ENCODE measurements at regions not wholly inside any gene's neighbourhood (a gene's known extent, or its start where the extent isn't known, plus 50 kb on each side); places are given as distances from the start of the nearest gene placed in this dataset.

- DNase-seq, result no peak
These were observed 152.6 kb upstream of the B3GAT1 start for GRCh38 chr11:134564472-134565200.

DNA sequence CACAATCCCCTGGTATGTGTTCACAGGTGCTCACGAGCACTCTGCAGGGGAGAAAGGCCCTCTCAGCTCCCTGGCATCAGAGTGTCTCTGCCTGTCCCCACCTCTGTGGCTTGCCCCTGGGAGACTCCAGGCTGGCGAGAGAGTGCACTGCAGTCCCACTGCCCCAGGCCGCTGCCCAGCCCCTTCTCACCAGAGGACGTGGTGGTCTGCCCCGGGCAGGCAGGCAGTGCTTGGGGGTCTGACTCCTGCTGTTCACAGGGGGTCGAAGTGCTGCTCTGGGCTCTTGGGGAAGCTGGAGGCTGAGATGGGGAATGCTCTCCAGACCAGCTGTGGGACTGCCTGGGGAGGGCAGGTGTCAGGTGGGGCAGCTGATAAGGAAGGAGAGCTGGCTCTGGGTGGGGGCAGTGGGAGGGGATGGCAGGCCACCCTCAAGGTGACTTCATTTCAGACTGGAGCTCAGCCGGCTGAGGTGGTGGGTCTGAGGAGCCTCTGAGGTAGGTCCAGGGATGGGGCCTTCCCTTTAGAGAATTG lies 151.0 kb upstream of the B3GAT1 start:
- no peak for DNase-seq

- no peak for DNase-seq
These were observed 150.2 kb upstream of the B3GAT1 start for GRCh38 chr11:134562196-134562595.

GRCh38 chr11:134561331-134561720 lies 149.3 kb upstream of the B3GAT1 start:
- no peak for DNase-seq

- no peak for DNase-seq
These were observed 148.7 kb upstream of the B3GAT1 start for GRCh38 chr11:134560566-134561330.

DNA sequence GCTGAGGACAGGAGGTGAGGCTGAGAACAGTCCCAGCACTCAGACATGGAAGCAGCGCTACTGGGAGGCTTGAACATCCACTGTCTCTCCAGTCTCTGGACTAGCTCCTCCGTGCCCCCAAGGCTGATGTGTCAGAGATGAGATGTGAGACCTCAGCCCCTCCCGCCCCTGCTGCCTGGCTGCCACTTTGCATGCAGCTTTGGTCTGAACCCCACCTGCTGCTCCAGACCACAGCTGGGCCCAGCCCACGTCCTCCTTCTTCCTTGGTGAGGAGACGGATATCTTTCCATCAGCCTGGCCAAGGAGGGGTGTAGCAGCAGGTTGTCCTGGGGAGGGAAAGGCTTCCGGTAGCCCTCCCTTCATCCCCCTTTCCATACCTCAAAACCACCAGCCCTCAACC lies 148.0 kb upstream of the B3GAT1 start:
- no peak for DNase-seq

GRCh38 chr11:134559602-134559962 lies 147.5 kb upstream of the B3GAT1 start:
- no peak for DNase-seq

DNA sequence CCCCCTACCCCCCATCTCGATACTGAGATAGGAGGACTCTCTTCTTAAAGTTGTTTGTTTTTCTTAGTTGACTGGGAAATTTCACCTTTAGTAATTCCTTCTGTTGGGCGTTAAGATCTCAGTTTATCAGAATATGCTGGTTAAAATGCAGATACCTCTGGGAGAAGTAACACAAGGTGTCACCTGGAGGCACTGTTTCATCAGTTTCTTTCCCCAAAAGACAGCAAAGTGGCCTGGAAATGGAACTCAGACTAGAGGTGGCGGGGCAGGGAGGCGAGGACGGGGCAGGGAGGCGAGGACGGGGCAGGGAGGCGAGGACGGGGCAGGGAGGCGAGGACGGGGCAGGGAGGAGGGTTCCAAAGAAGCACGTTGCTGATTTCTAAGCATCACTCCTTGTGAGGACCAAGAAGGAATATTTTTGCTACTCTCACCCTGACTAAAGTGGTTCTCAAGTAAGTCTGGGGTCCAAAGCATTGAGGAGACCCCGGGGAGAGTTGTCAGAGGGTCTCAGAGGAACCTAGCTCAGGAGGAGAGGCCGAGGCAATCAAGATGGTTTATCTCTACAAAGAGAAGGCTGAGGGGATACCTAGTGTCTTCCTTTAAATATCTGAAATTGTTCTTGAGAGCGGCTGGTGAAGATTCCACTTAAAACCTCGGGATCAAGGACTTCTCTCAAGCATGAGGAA lies 147.0 kb upstream of the B3GAT1 start:
- DNase-seq, result no peak

DNA sequence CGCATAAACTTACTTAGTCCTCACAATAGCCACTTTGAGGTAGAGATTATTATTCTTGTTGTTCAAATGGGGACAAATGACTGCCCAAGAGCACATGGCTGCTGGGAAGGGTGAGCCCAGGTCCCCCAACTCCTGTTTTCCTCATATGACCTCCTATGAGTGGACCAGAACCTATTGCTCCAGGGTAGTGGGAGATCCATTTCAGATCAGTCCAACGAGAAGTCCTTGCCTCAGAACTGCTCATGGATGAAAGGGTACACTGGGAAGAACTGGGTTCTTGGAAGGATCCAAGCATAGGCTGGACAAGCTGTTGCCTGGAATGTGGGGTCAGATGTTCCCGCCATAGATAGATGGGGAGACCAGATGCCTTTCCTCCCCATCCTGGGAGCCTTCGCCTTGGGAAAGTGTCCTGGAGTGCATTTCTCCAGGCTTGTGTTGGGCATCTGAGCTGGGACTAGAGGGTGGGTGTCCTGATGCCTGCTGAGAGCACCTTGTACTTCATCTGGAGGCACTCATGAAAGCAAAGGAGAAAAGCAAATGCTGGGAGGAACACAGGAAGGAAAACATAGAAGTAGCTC lies 146.3 kb upstream of the B3GAT1 start:
- no peak for DNase-seq

DNA sequence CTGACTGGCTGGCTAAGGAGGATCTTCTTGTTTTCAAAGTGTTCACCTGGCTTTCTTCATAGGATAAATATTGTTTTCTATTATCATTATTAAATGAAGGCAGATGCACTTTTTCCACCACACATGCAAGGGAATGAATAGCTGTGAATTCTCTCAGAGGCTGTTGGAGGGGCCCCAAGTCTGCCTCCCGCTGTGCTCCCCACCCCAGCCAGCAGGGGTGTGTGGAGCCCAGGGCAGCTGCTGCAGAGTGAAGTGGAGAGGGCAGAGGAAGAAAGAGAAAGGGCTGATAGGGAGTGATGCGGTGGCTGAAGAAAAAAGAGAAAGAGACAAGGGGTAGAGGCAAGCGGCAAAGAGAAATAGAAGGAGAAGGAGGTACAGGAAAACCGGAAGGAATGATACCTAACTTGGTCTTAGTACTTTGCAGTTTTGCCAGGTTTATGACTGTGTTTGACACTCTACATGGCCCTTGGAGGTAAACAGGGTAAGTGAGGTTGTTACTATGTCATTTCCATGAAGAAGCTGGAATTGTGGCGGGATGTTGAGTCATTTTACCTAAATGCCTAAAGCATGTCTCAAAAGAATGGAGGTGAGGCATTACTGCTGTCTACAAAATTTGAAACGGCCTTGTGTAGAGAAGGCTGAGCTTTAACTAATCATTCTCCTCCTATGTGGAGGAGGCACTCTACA lies 145.7 kb upstream of the B3GAT1 start:
- DNase-seq, result no peak

DNA sequence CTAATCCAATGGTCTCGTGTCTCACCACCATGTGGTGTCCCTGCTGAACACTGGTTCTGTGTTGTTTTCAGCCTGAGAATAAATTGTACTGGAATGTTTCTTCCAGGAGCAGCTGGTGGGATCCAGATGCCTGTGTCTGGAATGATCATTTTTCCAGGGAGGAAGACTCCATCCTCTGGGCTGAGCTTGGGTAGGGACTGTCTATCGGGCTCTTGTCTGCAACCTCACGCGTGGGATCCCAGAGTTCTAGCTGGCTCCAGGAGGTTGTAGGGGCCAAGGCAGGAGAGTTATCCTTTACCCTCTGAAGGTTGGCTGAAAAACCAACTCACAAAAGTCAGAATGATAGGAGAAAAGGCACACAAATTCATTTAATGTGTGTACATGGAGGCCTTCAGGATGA lies 144.1 kb upstream of the B3GAT1 start:
- no peak for DNase-seq

GRCh38 chr11:134555510-134555909 lies 143.5 kb upstream of the B3GAT1 start:
- no peak for DNase-seq

- no peak for DNase-seq
These were observed 142.8 kb upstream of the B3GAT1 start for GRCh38 chr11:134554861-134555260.

DNA sequence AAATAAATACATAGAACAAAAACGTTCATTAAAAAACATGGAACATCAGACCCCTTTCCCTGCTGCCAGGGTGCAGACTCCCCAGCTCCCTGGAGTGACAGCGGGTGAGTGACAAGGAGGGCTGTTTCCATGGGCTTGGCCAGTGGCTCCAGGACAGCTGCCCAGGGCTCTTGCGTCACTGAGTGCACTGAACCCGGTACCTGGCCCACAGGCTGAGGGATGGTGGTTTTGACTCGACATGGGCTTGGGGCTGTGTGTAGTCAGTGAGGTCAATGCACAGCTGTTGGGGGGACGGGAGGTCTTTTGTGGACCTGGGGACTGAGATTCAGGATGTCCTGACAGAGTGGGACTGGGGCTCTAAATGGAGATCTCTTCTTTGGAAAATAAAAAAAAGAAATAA lies 142.1 kb upstream of the B3GAT1 start:
- DNase-seq, result no peak

DNA sequence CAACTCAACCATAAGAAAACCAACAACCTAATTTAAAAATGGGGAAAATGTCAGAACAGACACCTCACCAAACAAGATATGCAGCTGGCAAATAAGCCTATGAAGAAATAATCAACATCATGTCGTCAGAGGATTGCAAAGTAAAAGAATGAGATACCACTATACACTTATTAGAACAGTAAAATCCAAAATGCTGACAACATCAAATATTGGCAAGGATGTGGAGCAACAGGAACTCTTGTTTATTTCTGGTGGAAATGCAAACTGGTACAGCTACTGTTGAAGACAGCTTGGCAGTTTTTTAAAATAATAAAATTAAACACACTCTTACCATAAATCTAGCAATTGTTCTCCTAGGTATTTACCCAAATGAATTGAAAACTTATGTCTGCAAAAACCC lies 140.7 kb upstream of the B3GAT1 start:
- no peak for DNase-seq

DNA sequence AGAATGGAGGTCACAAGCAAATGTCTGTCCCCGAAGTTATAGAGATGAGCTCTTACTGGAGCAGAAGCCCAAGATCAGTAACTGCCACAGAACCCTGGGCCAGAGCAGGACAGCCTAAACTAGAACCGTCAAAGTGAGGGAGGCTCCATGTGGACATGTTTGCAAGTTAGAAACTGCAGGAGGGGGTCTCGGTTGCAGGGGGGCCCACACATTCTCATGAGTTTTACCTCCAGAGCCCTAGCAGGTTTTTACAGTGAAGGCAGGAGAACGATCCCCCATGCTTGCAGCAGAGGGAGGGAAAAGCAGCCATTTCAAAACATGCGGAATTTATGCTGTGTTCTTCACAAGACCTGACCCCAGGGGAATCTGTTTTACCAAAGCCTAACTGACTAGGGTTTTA lies 133.5 kb upstream of the B3GAT1 start:
- no peak for DNase-seq

- DNase-seq, result no peak
These were observed 132.2 kb upstream of the B3GAT1 start for GRCh38 chr11:134544095-134544815.

DNA sequence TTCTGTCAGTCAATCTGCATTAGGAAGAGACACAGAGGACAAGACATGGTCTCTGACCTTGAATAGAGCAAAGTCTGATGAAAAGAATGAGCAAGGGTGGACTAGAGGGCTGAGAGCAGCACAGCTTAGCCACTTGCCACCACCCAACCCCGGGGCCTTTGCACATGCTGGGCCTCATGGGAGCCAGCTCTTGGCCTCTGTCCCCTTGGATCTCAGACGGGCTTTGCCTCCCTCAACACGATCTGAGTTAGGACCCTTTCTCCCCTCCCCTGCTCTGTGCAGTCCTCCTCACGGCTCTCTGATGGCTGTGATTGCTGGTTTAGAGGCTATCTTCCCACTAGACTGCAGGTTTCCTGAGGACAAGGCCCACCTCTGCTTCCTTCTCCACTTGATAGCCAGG lies 131.6 kb upstream of the B3GAT1 start:
- no peak for DNase-seq

- DNase-seq, result no peak
These were observed 131.2 kb upstream of the B3GAT1 start for GRCh38 chr11:134543241-134543640.

DNA sequence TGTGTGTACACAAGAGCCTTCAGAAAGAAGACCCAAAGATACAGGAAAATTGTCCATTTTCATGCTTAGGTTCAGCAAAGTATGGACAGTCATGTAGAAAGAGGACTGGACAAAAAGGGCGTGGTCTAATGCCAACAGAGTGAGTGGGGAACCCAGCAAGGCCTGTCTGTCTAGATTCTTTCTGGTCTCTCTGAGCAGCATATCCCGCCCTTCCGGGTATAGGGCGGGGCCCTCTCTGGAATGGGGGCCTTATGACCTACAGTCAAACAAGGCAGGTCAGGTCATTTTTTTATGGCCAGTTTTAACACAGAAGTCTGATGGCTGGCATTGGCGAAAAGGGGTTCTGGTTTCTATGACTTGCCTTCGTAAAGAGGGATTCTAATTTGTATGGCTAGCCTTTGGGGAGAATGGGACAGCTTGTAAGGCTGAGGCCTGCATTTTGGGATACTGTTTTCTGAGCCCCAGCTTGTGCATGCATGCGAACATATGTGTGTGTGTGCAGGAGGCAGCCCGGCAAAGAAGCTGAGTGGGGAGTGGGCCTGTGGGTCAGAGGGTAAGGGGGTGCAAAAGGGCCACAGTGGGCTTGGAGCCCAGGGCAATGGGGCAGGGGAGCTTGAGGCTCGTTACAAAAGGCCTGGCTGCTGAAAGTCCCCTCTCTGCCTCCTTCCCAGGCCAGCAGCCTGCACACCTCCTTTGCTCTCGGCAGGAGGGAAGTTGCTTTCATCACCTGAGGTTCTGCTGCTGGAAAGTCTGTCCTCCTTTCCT lies 130.5 kb upstream of the B3GAT1 start:
- no peak for DNase-seq

DNA sequence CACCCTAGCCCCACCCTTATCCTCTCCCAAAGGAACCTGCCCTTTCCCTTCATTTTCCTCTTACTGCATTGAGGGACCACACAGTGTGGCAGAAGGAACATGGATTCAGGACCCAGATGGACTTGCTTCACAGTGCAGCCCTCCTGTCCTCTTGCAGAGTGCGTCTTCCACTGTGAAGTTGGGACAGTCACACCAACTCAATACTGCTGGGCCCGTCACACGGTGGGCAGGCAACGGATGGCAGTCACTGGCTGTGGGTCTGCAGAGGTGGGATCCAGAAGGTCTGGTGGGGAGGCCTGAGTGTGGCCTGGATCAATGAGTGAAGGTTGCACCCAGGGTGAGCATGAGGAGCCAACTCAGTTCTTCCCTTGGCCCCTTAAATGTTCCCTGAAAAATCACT lies 129.9 kb upstream of the B3GAT1 start:
- no peak for DNase-seq
